Gastrocnemius medialis (tissue), 4 donors: ENCODE measurements at regions not wholly inside any gene's neighbourhood (a gene's known extent, or its start where the extent isn't known, plus 50 kb on each side); places are given as distances from the start of the nearest gene placed in this dataset.
"Not testable (repeated sequence)": the region's sequence is repeated elsewhere in the genome, so short reads cannot be mapped to it uniquely, and the experiment has no call there.

Experiments used
- ATAC-seq, 2 donors: fragments of 150-250 bp; one replicate each; pipeline ENCODE4 v1.9.1; 2016
- DNase-seq, 2 donors: peaks; one replicate each; pipeline ENCODE4 v3.0.0-alpha.2; 2019
- H3K27ac ChIP-seq, 4 donors: fragments of 200-600 bp; sonication (generic); 1 replicate in 1 of 4; 2 replicates in 3 of 4; pipeline ENCODE4 v1.5.1; 2016 to 2018; ENCODE audit warnings: mild to moderate bottlenecking in 2 of 4, moderate library complexity in 1 of 4
- H3K27me3 ChIP-seq, 3 donors: fragments of 200-600 bp; sonication (generic) in 2 of 3; 1 replicate in 1 of 3; 2 replicates in 2 of 3; pipeline versions ENCODE4 v1.5.1 to v1.6.0; 2016 to 2019; ENCODE audit warnings: mild to moderate bottlenecking in 1 of 3, moderate library complexity in 1 of 3
- H3K36me3 ChIP-seq, 2 donors: fragments of 200-600 bp; sonication (generic) in 1 of 2; one replicate each; pipeline ENCODE4 v1.5.1; 2017 to 2018
- H3K4me1 ChIP-seq, 2 donors: fragments of 200-600 bp; sonication (generic) in 1 of 2; one replicate each; pipeline ENCODE4 v1.5.1; 2016 to 2017; ENCODE audit warnings: mild to moderate bottlenecking in 2 of 2
- H3K4me3 ChIP-seq, 4 donors: fragments of 200-600 bp; sonication (generic) in 3 of 4; 1 replicate in 1 of 4; 2 replicates in 3 of 4; pipeline ENCODE4 v1.5.1; 2016 to 2019; ENCODE audit warnings: mild to moderate bottlenecking in 2 of 4
- H3K9me3 ChIP-seq, 3 donors: fragments of 200-600 bp; sonication (generic) in 2 of 3; 1 replicate in 1 of 3; 2 replicates in 2 of 3; pipeline ENCODE4 v1.5.1; 2016 to 2019
- CTCF ChIP-seq, 5 experiments: fragments of 450-650 bp in 3 of 5; fragments of 200-600 bp in 2 of 5; sonication (generic) in 2 of 5; IDR thresholded peaks in 4 of 5; conservative IDR thresholded peaks in 1 of 5; 1 replicate in 4 of 5; 2 replicates in 1 of 5; pipeline ENCODE4 v1.5.1; 2016 to 2019; ENCODE audit warnings: antibody characterized with exemption in 5 of 5, mild to moderate bottlenecking in 3 of 5, moderate library complexity in 3 of 5
- POLR2A ChIP-seq, 2 donors: fragments of 450-650 bp; IDR thresholded peaks; one replicate each; pipeline ENCODE4 v1.6.1; 2017; ENCODE audit warnings: antibody characterized with exemption in 2 of 2, mild to moderate bottlenecking in 2 of 2, moderate library complexity in 2 of 2
- in situ Hi-C, 4 donors: fragments of 200-750 bp; cut with MboI; loops; one replicate each; pipeline versions ENCODE4 v1.15.0 to v1.8.0; 2017; ENCODE audit warnings: low sequenced_read_pairs in 4 of 4
- intact Hi-C: fragments of 100-400 bp; cut with DNase I; formaldehyde crosslinking; loops from one replicate; pipeline ENCODE4 v1.15.1; 2023; ENCODE audit warnings: low total_unique reads

GRCh38 chr10:76769582-76769981, 868.0 kb downstream of the KCNMA1 start:
- ATAC-seq: no peak
- in situ Hi-C loops (no loop called here), intact Hi-C loops (no loop called here)
- Histone ChIP-seq H3K9me3 (no peaks in the 10 kb centered on the region), H3K4me3 (no peak overlapping the region), H3K27me3 (no peaks in the 10 kb centered on the region), H3K4me1 (no peaks in the 10 kb centered on the region), H3K36me3 (no peaks in the 10 kb centered on the region), H3K27ac (no peak overlapping the region)
- DNase-seq: no peak
- TF ChIP-seq POLR2A (IDR thresholded peaks at IDR 0.05): no peak
- no peak for TF ChIP-seq CTCF (IDR thresholded peaks at IDR 0.05 in 4 of 5, conservative IDR thresholded peaks at IDR 0.05 in 1 of 5)

- in situ Hi-C loops: no loop called here
- intact Hi-C loops: no loop called here
- Histone ChIP-seq H3K9me3 (no peaks in the 10 kb centered on the region), H3K36me3 (no peaks in the 10 kb centered on the region), H3K27ac (no peak overlapping the region), H3K4me1 (no peaks in the 10 kb centered on the region), H3K4me3 (no peak overlapping the region), H3K27me3 (no peaks in the 10 kb centered on the region)
- ATAC-seq (no peak), DNase-seq (no peak)
- TF ChIP-seq CTCF (IDR thresholded peaks at IDR 0.05 in 4 of 5, conservative IDR thresholded peaks at IDR 0.05 in 1 of 5): no peak
- no peak for TF ChIP-seq POLR2A (IDR thresholded peaks at IDR 0.05)
Observed at GRCh38 chr10:76769161-76769560, 868.4 kb downstream of the KCNMA1 start.

GRCh38 chr10:76766682-76767081, 870.9 kb downstream of the KCNMA1 start:
- in situ Hi-C loops (no loop called here), intact Hi-C loops (no loop called here)
- ATAC-seq (no peak), DNase-seq (no peak)
- no peaks in the 10 kb centered on the region for H3K27me3 ChIP-seq
- no peak for TF ChIP-seq POLR2A (IDR thresholded peaks at IDR 0.05)
- no peak for TF ChIP-seq CTCF (IDR thresholded peaks at IDR 0.05 in 4 of 5, conservative IDR thresholded peaks at IDR 0.05 in 1 of 5)
- H3K4me1 ChIP-seq: peaks cover 10 to 14% of the 10 kb centered on the region in 2 donors
- no peaks in the 10 kb centered on the region for H3K36me3 ChIP-seq
- H3K27ac ChIP-seq: no peak overlapping the region
- no peaks in the 10 kb centered on the region for H3K9me3 ChIP-seq
- no peak overlapping the region for H3K4me3 ChIP-seq

- H3K9me3 ChIP-seq, H3K27me3 ChIP-seq, intact Hi-C loops, H3K36me3 ChIP-seq, H3K27ac ChIP-seq, H3K4me3 ChIP-seq, ATAC-seq, in situ Hi-C loops, DNase-seq: not testable (repeated sequence)
- H3K4me1 ChIP-seq: peaks cover 10 to 14% of the 10 kb centered on the region in 2 donors
Observed at GRCh38 chr10:76764921-76765320, 872.7 kb downstream of the KCNMA1 start.

- in situ Hi-C loops: no loop called here
- TF ChIP-seq POLR2A (IDR thresholded peaks at IDR 0.05) (no peak), CTCF (IDR thresholded peaks at IDR 0.05 in 4 of 5, conservative IDR thresholded peaks at IDR 0.05 in 1 of 5) (no peak)
- Histone ChIP-seq H3K36me3 (no peaks in the 10 kb centered on the region), H3K4me1 (peaks cover 10 to 14% of the 10 kb centered on the region in 2 donors), H3K9me3 (no peaks in the 10 kb centered on the region), H3K27ac (peak overlapping the region in 2 of 4 donors; percentile 36 to 47), H3K4me3 (no peak overlapping the region), H3K27me3 (no peaks in the 10 kb centered on the region)
- ATAC-seq: no peak
- intact Hi-C loops: no loop called here
- no peak for DNase-seq
Observed at GRCh38 chr10:76764177-76764576, 873.4 kb downstream of the KCNMA1 start.
